ENCODE measurements at regions not wholly inside any gene's neighbourhood (a gene's known extent, or its start where the extent isn't known, plus 50 kb on each side); places are given as distances from the start of the nearest gene placed in this dataset.

GRCh38 chr1:173406783-173407230 is 70.3 kb upstream of the PRDX6 start:
- no peak for DNase-seq

DNA sequence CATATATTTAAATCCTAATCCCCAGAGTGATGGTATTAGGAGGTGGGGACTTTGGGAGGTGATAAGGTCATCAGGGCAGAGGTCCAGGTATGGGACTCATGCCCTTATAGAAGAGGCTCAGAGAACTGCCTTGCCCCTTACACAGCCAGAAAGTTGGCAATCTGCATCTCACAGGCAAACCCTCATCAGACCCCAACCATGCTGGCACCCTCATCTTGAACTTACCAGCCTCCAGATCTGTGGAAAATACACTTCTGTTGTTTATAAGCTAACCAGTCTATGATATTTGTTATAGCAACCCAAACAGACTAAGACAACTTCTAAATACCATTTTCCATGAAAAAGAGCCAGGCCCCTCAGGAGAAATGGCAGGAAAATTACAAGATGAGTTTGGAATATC is 69.3 kb upstream of the PRDX6 start:
- no peak for DNase-seq

GRCh38 chr1:173408886-173409285 is 68.2 kb upstream of the PRDX6 start:
- no peak for DNase-seq

DNA sequence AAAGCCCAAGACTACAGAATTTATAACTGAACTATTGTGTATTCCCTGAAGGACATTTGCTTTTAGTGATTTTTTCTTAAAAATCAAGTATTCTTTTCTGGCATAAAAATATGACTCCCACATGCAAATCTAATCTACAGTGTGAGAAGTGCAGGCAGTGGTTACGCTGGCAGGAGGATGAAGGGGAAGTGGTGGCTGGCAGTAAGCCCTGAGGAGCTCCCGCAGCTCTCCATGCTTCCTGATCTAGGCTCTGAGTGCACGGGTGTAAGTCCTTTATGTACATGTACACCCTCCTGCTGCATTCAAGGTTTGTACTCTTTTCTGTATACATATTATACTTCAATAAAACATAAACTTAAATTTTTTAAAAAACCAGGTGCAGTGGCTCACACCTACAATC is 67.5 kb upstream of the PRDX6 start:
- no peak for DNase-seq

GRCh38 chr1:173410133-173410793 is 66.9 kb upstream of the PRDX6 start:
- DNase-seq, result no peak

GRCh38 chr1:173410794-173411236 is 66.3 kb upstream of the PRDX6 start:
- no peak for DNase-seq

GRCh38 chr1:173411835-173412742 is 65.0 kb upstream of the PRDX6 start:
- DNase-seq, result no peak

DNA sequence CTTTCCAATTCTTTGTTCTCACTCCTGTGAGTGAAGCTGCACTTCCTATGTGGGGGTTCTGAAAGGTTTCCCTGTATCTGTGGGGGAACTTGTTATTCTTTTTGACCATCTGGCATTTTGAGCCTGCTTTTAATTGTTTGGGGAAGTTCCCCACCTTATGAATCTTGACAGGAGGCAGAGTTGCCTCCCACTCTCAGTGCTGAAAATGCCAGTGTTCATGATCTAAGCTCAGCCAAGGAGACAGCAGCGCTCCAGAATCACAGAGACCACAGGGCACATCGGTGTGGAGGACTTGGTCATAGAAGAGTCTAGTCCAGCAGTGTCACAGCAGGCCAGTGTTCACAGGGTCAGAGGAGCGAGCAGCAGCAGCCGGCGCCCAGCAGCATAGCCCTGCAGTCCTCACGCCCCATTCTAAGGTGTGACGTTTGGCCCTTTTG is 63.8 kb upstream of the PRDX6 start:
- DNase-seq, result no peak

GRCh38 chr1:173414136-173414535 is 63.0 kb upstream of the PRDX6 start:
- DNase-seq, result no peak

GRCh38 chr1:173414539-173415226 is 62.5 kb upstream of the PRDX6 start:
- no peak for DNase-seq

DNA sequence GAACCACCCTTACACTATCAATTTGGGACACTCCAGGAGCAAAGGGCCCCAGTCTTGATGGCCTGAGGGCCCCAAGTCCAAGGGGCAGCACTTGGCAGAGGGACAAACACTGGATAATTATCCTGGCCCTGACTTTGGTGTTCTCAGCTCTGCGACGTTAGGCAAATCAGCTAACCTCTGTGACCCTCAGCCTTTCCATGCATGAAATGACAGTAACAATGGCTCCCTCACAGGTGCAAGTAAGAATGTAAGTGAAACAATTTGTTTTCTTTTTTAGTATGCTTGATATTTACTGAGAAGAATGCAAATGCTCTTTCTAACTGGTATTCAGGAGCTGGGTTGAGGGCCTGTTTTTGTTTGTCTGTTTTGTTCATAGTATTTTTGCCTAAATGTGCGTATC is 61.6 kb upstream of the PRDX6 start:
- DNase-seq, result no peak

- no peak for DNase-seq
Measured at GRCh38 chr1:173415905-173416450, 61.2 kb upstream of the PRDX6 start.

GRCh38 chr1:173417563-173417962 is 59.6 kb upstream of the PRDX6 start:
- no peak for DNase-seq

DNA sequence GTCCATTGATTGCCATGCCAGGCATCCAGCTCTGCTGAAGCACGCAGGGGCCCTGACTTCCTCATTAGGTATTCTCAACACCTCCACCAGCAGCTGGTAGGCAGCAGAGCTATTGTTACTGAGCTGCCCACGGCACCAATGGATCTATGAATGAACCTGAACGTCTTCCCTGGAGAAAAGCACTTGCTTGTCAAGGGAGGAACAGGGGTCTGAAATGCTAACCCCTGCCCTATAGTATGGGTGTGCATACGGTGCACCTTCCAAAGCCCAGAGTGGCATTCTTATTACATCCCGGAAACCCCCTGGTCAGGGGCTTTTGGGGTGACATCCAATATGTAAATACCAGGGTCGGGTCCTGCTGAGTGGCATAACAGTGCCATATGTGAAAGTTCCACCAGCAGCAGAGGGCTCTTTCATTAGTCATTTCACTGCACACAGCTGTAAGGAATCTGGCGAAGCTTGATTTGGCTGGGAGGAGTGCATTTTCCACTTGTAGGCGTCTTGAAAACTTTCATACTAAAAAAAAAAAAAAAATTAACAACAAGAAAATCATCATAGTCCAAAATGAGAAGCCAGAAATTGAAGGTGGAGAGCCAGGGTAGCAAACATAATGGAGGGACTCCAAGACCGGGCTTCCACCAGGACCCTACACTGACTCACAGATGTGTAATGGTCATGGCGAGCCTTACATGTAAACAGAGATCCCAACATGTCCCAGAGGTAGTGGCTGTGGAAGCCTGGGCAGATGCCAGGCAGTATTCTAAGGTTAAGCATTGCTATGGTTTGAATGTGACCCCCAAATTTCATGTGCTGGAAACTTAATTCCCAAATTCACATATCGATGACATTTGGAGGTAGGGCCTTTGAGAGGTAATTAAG is 58.8 kb upstream of the PRDX6 start:
- no peak for DNase-seq

DNA sequence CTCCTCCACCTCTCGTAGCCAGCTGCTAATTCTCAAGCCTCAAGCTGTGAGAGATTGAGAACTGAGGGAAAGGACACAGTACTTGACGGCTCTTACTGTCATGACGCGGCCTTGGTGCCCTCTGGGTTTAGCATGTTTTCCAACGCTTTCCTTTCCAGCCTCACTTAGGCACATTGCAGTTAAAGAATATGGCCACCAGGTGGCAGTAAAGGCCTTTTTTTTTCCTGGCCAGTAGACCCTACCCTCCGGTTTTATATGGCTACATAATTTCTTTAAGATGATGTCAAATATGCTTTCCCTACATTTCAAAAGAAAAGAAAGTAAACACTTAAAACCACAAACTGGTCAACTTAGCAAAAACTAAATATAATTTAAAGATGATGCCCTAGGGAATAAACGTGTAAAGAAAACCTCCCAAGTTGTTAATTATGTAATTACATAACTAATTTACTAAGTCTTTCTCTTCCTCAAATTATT is 56.8 kb upstream of the PRDX6 start:
- peak; percentile 35 for DNase-seq

DNA sequence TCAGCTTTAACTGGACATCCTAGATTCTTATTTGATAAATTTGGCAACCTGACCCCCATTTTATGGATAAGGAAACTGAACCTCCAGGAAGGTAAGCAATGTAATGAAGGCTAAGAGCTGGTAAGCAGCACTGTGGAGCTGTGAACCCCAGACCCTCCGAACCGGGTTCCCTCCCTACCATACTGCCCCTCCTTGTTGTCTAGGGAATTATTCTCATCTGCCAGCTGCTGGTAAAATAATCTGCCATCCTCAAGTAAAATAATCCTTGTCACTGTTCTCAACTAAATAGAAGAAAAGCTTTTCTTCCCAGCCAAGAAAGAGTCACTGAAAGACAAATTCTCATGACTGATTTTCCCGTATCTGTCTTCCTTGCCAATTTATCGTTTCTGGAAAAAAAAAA is 55.8 kb upstream of the PRDX6 start:
- no peak for DNase-seq

GRCh38 chr1:173421789-173422188 is 55.3 kb upstream of the PRDX6 start:
- DNase-seq, result no peak

DNA sequence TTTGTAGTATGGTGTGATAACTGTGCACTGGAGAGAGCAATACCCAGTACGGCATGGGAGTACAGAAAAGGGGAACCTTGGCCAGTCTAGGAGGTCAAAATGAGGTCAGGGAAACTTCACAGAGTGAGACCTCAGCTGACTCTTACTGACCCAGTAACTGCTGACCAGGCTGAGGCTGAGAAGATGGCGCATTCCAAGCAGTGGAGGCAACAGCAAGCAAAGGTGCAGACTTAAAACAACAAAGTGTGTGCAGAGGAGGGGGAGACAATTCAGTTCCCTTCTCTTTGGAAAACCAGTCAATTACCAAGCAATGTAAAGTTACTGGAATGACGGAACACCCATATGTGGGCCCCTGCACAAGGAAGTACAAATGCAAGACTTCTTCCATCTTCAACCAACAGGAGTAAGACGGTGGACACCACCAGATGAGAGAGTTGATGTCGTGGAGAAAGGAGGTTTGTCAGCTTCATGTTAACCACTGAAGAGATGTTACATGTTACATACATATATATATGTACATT is 54.6 kb upstream of the PRDX6 start:
- no peak for DNase-seq

DNA sequence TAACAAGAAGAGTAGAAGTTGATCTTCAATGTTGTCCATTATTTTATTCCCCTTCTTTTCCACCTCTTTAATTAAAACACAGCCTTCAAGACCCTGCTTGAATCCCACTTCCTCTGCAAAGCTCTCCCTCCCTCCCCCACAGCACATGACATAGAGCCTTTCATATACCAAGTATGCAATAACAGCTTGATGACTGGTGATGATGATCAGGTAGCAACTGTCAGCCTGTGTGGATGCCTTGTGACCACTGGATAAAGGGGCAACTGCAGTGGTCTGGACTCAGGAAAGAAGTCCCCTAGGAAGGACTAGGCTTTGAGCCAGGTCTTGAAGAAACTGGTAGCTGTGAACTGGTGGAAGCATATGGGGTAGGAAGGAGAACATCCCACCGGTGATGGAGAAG is 53.8 kb upstream of the PRDX6 start:
- no peak for DNase-seq

DNA sequence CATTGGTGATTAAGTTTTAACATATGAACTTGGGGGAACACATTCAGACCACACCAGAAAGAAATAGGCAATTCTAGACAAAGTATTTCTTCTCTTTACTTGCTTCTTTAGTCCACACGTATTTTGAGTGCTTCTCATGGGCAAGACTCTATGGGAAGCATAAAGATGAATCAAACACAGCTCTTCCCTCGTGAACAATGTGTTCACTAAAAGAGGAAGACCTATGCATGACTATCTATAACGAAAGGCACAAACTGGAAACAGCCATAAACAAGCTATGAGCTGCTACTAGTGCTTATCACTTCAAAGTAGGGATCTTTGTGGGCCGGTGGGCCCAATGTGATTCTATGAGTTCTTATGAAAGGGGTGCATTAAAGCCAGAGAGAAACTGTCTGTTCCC is 53.0 kb upstream of the PRDX6 start:
- DNase-seq, result no peak

- DNase-seq, result no peak
Measured at GRCh38 chr1:173424782-173425407, 52.2 kb upstream of the PRDX6 start.
